DOHH2 (cell line): ENCODE measurements at regions not wholly inside any gene's neighbourhood (a gene's known extent, or its start where the extent isn't known, plus 50 kb on each side); places are given as distances from the start of the nearest gene placed in this dataset.

Source experiments
- H3F3A ChIP-seq: fragments of 200-600 bp; sonication (generic), shearing (Covaris generic); 2 replicates; pipeline ENCODE4 v1.6.0; 2016; ENCODE audit warnings: antibody characterized with exemption, mild to moderate bottlenecking; ENCODE audit not compliant: control insufficient read depth, insufficient read depth
- H3K27ac ChIP-seq: fragments of 200-600 bp; sonication (generic); 2 replicates; pipeline ENCODE4 v1.5.1; 2014; ENCODE audit warnings: low read depth, mild to moderate bottlenecking, low read length, moderate library complexity
- H3K27me3 ChIP-seq: fragments of 200-600 bp; sonication (generic); 2 replicates; pipeline ENCODE4 v1.6.1; 2014; ENCODE audit warnings: mild to moderate bottlenecking, low read length, mixed read lengths; ENCODE audit not compliant: control insufficient read depth
- H3K36me3 ChIP-seq: fragments of 200-600 bp; sonication (generic); 2 replicates; pipeline ENCODE4 v1.6.1; 2014; ENCODE audit warnings: mild to moderate bottlenecking, low read length, moderate library complexity, mixed read lengths; ENCODE audit not compliant: control insufficient read depth
- H3K4me1 ChIP-seq: fragments of 200-600 bp; sonication (generic); 2 replicates; pipeline ENCODE4 v1.6.1; 2014; ENCODE audit warnings: mild to moderate bottlenecking, low read length, mixed read lengths; ENCODE audit not compliant: control insufficient read depth
- H3K4me2 ChIP-seq: fragments of 200-600 bp; sonication (generic); 2 replicates; pipeline ENCODE4 v1.6.0; 2014; ENCODE audit warnings: mild to moderate bottlenecking, low read length, moderate library complexity
- H3K4me3 ChIP-seq: fragments of 200-600 bp; sonication (generic); 2 replicates; pipeline ENCODE4 v1.5.1; 2014; ENCODE audit warnings: mild to moderate bottlenecking, low read length, mixed read lengths
- H3K79me2 ChIP-seq: fragments of 200-600 bp; sonication (generic); 2 replicates; pipeline ENCODE4 v1.6.1; 2014; ENCODE audit warnings: mild to moderate bottlenecking, low read length, mixed read lengths; ENCODE audit not compliant: control insufficient read depth
- H3K9me2 ChIP-seq: fragments of 200-600 bp; sonication (generic); replicated peaks from 2 replicates; pipeline ENCODE4 v1.6.1; 2014; ENCODE audit warnings: mild to moderate bottlenecking, low read length, mixed read lengths; ENCODE audit not compliant: control insufficient read depth
- H3K9me3 ChIP-seq: fragments of 200-600 bp; sonication (generic); 2 replicates; pipeline ENCODE4 v1.6.1; 2014; ENCODE audit warnings: antibody characterized with exemption, low read length, mixed read lengths; ENCODE audit not compliant: control insufficient read depth, insufficient read depth
- H4K20me1 ChIP-seq: fragments of 200-600 bp; sonication (generic); 2 replicates; pipeline ENCODE4 v1.6.0; 2014; ENCODE audit warnings: low read depth, mild to moderate bottlenecking, antibody characterized with exemption, low read length, moderate library complexity; ENCODE audit not compliant: control insufficient read depth, insufficient read depth
- CTCF ChIP-seq: fragments of 200-600 bp; sonication (generic); IDR thresholded peaks from one replicate; pipeline ENCODE4 v1.5.1; 2014; ENCODE audit warnings: antibody characterized with exemption, mild to moderate bottlenecking, low read depth, low read length; ENCODE audit not compliant: poor library complexity, severe bottlenecking
- EZH2phosphoT487 ChIP-seq: fragments of 200-600 bp; sonication (generic); IDR thresholded peaks from 2 replicates; pipeline ENCODE4 v1.6.1; 2017; ENCODE audit warnings: borderline replicate concordance, mild to moderate bottlenecking, antibody characterized with exemption, low read length, moderate library complexity, mixed read lengths

GRCh38 chr7:136039577-136040345 lies 62.6 kb upstream of the MTPN start:
- Histone ChIP-seq H3K27ac (no peak overlapping the region), H3K4me3 (no peak overlapping the region), H3K79me2 (no peaks in the 10 kb centered on the region), H4K20me1 (no peaks in the 10 kb centered on the region), H3K36me3 (no peaks in the 10 kb centered on the region), H3K9me2 (no peaks in the 10 kb centered on the region), H3K4me2 (no peak overlapping the region), H3K27me3 (0 out of 2 replicates have a peak, but pooled peaks cover 2% of the 10 kb centered on the region), H3K9me3 (no peaks in the 10 kb centered on the region), H3K4me1 (no peaks in the 10 kb centered on the region), H3F3A (no peaks in the 10 kb centered on the region)
- TF ChIP-seq EZH2phosphoT487, result no peak
- TF ChIP-seq CTCF, result no peak

- Histone ChIP-seq H3K9me2 (no peaks in the 10 kb centered on the region), H3K79me2 (no peaks in the 10 kb centered on the region), H3F3A (no peaks in the 10 kb centered on the region), H3K36me3 (no peaks in the 10 kb centered on the region), H3K9me3 (no peaks in the 10 kb centered on the region), H4K20me1 (no peaks in the 10 kb centered on the region), H3K27ac (no peak overlapping the region), H3K4me1 (no peaks in the 10 kb centered on the region), H3K4me3 (no peak overlapping the region), H3K4me2 (no peak overlapping the region), H3K27me3 (peaks cover 10% of the 10 kb centered on the region)
- TF ChIP-seq EZH2phosphoT487 (no peak), CTCF (no peak)
These were observed 59.2 kb upstream of the MTPN start for GRCh38 chr7:136036336-136036735.

DNA sequence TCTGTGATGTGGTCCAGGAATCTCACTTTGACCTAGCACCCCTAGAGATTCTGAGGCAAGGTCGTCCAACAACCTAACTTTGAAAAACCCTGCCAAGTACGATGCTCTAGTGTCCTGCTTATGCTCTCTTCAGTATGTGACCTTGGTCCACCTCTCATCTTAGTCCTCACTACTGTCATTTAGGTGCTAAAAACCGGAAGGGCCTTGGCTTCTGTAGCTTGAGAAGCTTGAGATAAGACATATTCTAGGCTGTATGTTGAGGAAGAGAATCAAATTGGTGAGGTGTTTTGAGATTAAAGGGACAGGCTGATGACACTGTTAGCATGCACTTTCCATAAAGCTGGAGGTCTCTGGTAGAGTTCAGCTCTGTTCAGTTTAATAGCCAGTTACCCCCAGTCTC lies 57.0 kb upstream of the MTPN start:
- Histone ChIP-seq H3K4me3 (no peak overlapping the region), H3K36me3 (no peaks in the 10 kb centered on the region), H3K79me2 (no peaks in the 10 kb centered on the region), H3K27me3 (peaks cover 18% of the 10 kb centered on the region), H4K20me1 (no peaks in the 10 kb centered on the region), H3K4me1 (no peaks in the 10 kb centered on the region), H3K4me2 (no peak overlapping the region), H3F3A (no peaks in the 10 kb centered on the region), H3K27ac (no peak overlapping the region), H3K9me2 (no peaks in the 10 kb centered on the region), H3K9me3 (no peaks in the 10 kb centered on the region)
- TF ChIP-seq CTCF (no peak), EZH2phosphoT487 (no peak)
